GM12891 (cell line): ENCODE measurements at regions not wholly inside any gene's neighbourhood (a gene's known extent, or its start where the extent isn't known, plus 50 kb on each side); places are given as distances from the start of the nearest gene placed in this dataset.

Experiments used
- PAX5 ChIP-seq: IDR thresholded peaks from 2 replicates; pipeline ENCODE4 v1.6.1; 2011; ENCODE audit warnings: low read length, moderate library complexity, mild to moderate bottlenecking; ENCODE audit not compliant: insufficient read depth, severe bottlenecking
- POLR2A ChIP-seq: IDR thresholded peaks from 2 replicates; pipeline ENCODE4 v1.6.1; 2011; ENCODE audit warnings: low read depth, low read length, control low read depth
- POLR2AphosphoS5 ChIP-seq: IDR thresholded peaks from 2 replicates; pipeline ENCODE4 v1.6.1; 2011; ENCODE audit warnings: low read depth, low read length, control low read depth
- SPI1 ChIP-seq: IDR thresholded peaks from 2 replicates; pipeline ENCODE4 v1.6.1; 2011; ENCODE audit warnings: low read depth, low read length, control low read depth

GRCh38 chr10:2005546-2005945, 268.2 kb upstream of the ADARB2 start:
- TF ChIP-seq POLR2AphosphoS5 = no peak
- TF ChIP-seq POLR2A = no peak
- no peak for TF ChIP-seq PAX5
- TF ChIP-seq SPI1 = no peak
